BJ (cell line): ENCODE measurements at regions not wholly inside any gene's neighbourhood (a gene's known extent, or its start where the extent isn't known, plus 50 kb on each side); places are given as distances from the start of the nearest gene placed in this dataset.

Experiments
- CTCF ChIA-PET: fragments of 350-600 bp; formaldehyde crosslinking; extraction: SDS; loops from one replicate; lab custom pipeline; 2021; ENCODE audit warnings: antibody characterized with exemption, inconsistent platforms; lab: Yijun Ruan, JAX
- POLR2A ChIA-PET: fragments of 300-600 bp; sonication (Branson Sonifier 250); formaldehyde crosslinking; extraction: SDS; loops from one replicate; lab custom pipeline; 2021; ENCODE audit warnings: antibody characterized with exemption; lab: Charles Lee
- DNase-seq: peaks from one replicate; pipeline ENCODE4 v3.0.0-alpha.2; 2011; ENCODE audit warnings: low read depth
- H3K27me3 ChIP-seq: 2 replicates; pipeline ENCODE4 v1.6.0; 2011; ENCODE audit warnings: low read length; ENCODE audit not compliant: control insufficient read depth, insufficient read depth
- H3K36me3 ChIP-seq: 2 replicates; pipeline ENCODE4 v1.5.1; 2011; ENCODE audit warnings: low read length; ENCODE audit not compliant: control insufficient read depth, insufficient read depth
- H3K4me3 ChIP-seq: 2 replicates; pipeline ENCODE4 v1.5.1; 2011; ENCODE audit warnings: low read depth, mild to moderate bottlenecking, control low read depth, low read length
- CTCF ChIP-seq: IDR thresholded peaks from 2 replicates; pipeline ENCODE4 v1.5.1; 2011; ENCODE audit warnings: low read depth, mild to moderate bottlenecking, control low read depth, inconsistent platforms, low read length, moderate library complexity; ENCODE audit not compliant: insufficient read depth

- ChIA-PET CTCF (no interaction called here), POLR2A (no interaction called here)
- no peak for DNase-seq
Observed at GRCh38 chr13:89865164-89866064, 1482.1 kb upstream of the MIR17HG start.

GRCh38 chr13:89869312-89869711, 1478.2 kb upstream of the MIR17HG start:
- POLR2A ChIA-PET = no interaction called here
- TF ChIP-seq CTCF = no peak
- Histone ChIP-seq H3K27me3 (no peaks in the 10 kb centered on the region), H3K4me3 (no peak overlapping the region), H3K36me3 (no peaks in the 10 kb centered on the region)
- CTCF ChIA-PET = no interaction called here
- no peak for DNase-seq

More at GRCh38 chr13:89865164-89866064, 1482.1 kb upstream of the MIR17HG start:
- TF ChIP-seq CTCF = no peak
- Histone ChIP-seq H3K27me3 (no peaks in the 10 kb centered on the region), H3K36me3 (no peaks in the 10 kb centered on the region), H3K4me3 (no peak overlapping the region)

- ChIA-PET POLR2A (no interaction called here), CTCF (no interaction called here)
- no peak for TF ChIP-seq CTCF
- Histone ChIP-seq H3K36me3 (no peaks in the 10 kb centered on the region), H3K27me3 (no peaks in the 10 kb centered on the region), H3K4me3 (no peak overlapping the region)
- DNase-seq = no peak
Observed at GRCh38 chr13:89878904-89879303, 1468.6 kb upstream of the MIR17HG start.

GRCh38 chr13:89880201-89880600, 1467.3 kb upstream of the MIR17HG start:
- CTCF ChIA-PET = interaction anchor here (0.6 kb wide), 1 partner anchor 22 kb away, joined by 3 read pairs; no protein-coding TSS in a partner anchor
- Histone ChIP-seq H3K4me3 (no peak overlapping the region), H3K27me3 (no peaks in the 10 kb centered on the region), H3K36me3 (no peaks in the 10 kb centered on the region)
- TF ChIP-seq CTCF = no peak
- DNase-seq = no peak
- POLR2A ChIA-PET = no interaction called here

GRCh38 chr13:89883893-89884448, 1463.5 kb upstream of the MIR17HG start:
- POLR2A ChIA-PET = no interaction called here
- CTCF ChIA-PET = no interaction called here

More at GRCh38 chr13:89883893-89884448, 1463.5 kb upstream of the MIR17HG start:
- no peak for TF ChIP-seq CTCF
- H3K4me3 ChIP-seq = no peak overlapping the region
- no peaks in the 10 kb centered on the region for H3K36me3 ChIP-seq
- no peak for DNase-seq
- no peaks in the 10 kb centered on the region for H3K27me3 ChIP-seq
